GM06990 (cell line): ENCODE measurements at regions not wholly inside any gene's neighbourhood (a gene's known extent, or its start where the extent isn't known, plus 50 kb on each side); places are given as distances from the start of the nearest gene placed in this dataset.
"Not testable (repeated sequence)": the region's sequence is repeated elsewhere in the genome, so short reads cannot be mapped to it uniquely, and the experiment has no call there.

Experiments used
- DNase-seq: peaks from one replicate; pipeline ENCODE4 v3.0.0-alpha.2; 2011; ENCODE audit not compliant: insufficient read length; ENCODE audit errors: extremely low read depth
- H3K27me3 ChIP-seq: replicated peaks from 2 replicates; pipeline ENCODE4 v1.6.0; 2011; ENCODE audit warnings: low read length; ENCODE audit not compliant: control insufficient read depth, insufficient read depth
- H3K36me3 ChIP-seq: 2 replicates; pipeline ENCODE4 v1.5.1; 2011; ENCODE audit warnings: low read length; ENCODE audit not compliant: control insufficient read depth, insufficient read depth
- H3K4me3 ChIP-seq: replicated peaks from 2 replicates; pipeline ENCODE4 v1.5.1; 2011; ENCODE audit warnings: low read depth, mild to moderate bottlenecking, control low read depth, low read length
- TF ChIP-seq, protein P1 (sequence below): IDR thresholded peaks from 2 replicates; pipeline ENCODE4 v1.5.1; 2011; ENCODE audit warnings: low read length, control low read depth, mild to moderate bottlenecking, inconsistent platforms; ENCODE audit not compliant: insufficient read depth, poor library complexity, severe bottlenecking

DNA sequence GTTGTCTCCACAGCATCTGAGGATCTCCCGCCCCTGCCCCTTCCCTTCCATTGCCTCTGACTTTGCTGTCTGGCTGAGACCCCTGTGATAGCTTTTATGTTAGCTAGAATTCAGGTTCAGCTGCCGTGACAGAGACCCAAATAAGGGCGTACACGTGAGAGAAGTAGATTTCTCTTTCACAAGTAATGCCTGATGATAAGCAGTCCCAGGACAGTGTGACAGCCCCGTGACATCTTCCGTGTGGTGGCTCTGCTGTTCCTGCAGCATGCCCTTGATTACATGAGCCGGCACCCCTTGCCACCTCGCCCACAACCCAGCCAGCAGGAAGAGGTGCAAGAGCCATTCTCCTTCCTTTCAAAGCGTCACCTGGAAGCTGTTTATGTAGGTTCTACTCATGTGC lies 130.9 kb upstream of the PODXL start:
- Histone ChIP-seq H3K36me3 (no peaks in the 10 kb centered on the region), H3K4me3 (no peak overlapping the region), H3K27me3 (peaks cover 1% of the 10 kb centered on the region; the same call in 1 of the 2 replicates)
- TF ChIP-seq, protein P1, sequence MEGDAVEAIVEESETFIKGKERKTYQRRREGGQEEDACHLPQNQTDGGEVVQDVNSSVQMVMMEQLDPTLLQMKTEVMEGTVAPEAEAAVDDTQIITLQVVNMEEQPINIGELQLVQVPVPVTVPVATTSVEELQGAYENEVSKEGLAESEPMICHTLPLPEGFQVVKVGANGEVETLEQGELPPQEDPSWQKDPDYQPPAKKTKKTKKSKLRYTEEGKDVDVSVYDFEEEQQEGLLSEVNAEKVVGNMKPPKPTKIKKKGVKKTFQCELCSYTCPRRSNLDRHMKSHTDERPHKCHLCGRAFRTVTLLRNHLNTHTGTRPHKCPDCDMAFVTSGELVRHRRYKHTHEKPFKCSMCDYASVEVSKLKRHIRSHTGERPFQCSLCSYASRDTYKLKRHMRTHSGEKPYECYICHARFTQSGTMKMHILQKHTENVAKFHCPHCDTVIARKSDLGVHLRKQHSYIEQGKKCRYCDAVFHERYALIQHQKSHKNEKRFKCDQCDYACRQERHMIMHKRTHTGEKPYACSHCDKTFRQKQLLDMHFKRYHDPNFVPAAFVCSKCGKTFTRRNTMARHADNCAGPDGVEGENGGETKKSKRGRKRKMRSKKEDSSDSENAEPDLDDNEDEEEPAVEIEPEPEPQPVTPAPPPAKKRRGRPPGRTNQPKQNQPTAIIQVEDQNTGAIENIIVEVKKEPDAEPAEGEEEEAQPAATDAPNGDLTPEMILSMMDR, result no peak
- DNase-seq, result no peak

DNA sequence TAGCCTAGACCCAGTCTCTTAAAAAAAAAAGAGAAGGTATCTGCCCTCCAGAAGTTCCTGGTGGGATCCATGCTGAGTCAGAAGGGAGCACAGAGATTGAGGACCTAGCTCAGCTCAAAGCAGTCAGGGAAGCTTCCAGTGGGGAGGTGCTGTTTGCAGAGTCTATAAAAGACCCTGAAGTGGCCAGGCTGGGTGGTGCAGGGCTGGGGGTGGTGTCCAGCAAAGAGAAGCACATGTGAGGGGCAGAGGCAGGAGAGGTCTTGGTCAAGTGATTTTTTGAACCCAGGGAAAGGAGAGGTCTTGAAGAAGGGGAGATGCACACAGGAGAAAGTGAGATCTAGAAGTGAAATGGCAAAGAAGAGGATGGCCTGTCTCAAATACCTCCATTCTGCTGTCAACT lies 130.4 kb upstream of the PODXL start:
- peaks cover 1% of the 10 kb centered on the region; the same call in 1 of the 2 replicates for H3K27me3 ChIP-seq
- no peaks in the 10 kb centered on the region for H3K36me3 ChIP-seq
- DNase-seq, result no peak
- TF ChIP-seq, protein P1, result no peak
- no peak overlapping the region for H3K4me3 ChIP-seq

DNA sequence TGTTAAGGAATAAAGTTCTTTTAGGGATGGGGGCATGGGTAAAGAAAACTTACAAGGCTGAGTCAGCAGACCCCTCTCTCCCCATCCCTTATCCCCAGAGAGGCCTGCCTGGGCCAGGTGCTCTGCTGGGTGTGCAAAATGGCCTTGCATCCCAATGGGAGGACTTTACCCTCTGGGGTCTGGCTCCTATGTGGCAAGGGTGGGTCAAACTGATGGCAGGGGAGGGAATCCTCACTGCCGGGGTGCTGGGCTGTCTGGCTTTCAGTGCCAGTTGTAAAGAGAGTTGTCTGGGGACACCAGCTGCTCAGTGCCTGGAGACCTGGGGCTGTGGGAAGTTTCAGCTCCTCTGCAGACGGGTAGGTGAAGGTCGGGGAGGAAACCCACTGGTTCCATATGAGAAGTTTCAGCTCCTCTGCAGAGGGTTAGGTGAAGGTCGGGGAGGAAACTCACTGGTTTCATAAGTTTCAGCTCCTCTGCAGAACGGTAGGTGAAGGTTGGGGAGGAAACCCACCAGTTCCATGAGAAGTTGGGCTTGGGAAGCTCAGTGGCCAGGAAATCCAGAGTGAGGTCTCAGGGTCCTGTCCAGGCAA lies 127.2 kb upstream of the PODXL start:
- H3K4me3 ChIP-seq, result no peak overlapping the region
- no peaks in the 10 kb centered on the region for H3K36me3 ChIP-seq
- TF ChIP-seq, protein P1, result no peak
- no peaks in the 10 kb centered on the region for H3K27me3 ChIP-seq
- no peak for DNase-seq

DNA sequence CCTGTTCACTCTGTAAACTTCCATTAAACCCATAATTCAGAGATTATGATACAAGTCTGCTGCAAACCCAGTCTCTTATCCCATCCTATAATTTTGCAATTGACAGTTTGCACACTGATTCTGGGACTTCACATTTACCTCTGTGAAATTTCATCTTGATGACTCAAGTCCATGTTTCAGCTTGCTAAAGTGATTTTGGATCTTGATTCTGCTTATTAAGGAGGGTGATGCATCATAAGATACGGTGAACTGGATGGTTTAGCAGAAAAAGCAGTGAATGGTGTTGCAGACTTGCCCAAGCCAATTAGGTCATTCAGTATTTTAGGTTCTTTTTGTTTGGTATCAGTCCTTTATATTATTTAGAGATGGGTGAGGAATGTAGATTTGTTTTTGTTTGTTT lies 125.5 kb upstream of the PODXL start:
- no peak for DNase-seq
- no peak overlapping the region for H3K4me3 ChIP-seq
- H3K27me3 ChIP-seq, result no peaks in the 10 kb centered on the region
- TF ChIP-seq, protein P1, result no peak
- no peaks in the 10 kb centered on the region for H3K36me3 ChIP-seq

DNA sequence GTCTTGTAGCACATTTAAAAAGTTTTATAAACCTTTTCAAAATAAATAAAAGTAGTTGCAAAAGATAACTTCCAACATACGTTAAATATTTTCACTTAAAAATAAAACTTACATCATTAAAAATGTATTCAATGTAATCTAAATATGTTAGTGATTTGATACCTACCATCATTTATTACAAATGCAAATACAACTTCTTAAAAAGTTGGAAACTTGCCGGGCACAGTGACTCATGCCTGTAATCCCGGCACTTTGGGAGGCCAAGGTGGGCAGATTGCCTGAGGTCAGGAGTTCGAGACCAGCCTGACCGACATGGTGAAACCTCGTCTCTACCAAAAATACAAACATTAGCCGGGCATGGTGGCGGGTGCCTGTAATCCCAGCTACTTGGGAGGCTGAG lies 122.6 kb upstream of the PODXL start:
- not testable (repeated sequence) for H3K27me3 ChIP-seq, DNase-seq, H3K4me3 ChIP-seq, H3K36me3 ChIP-seq

DNA sequence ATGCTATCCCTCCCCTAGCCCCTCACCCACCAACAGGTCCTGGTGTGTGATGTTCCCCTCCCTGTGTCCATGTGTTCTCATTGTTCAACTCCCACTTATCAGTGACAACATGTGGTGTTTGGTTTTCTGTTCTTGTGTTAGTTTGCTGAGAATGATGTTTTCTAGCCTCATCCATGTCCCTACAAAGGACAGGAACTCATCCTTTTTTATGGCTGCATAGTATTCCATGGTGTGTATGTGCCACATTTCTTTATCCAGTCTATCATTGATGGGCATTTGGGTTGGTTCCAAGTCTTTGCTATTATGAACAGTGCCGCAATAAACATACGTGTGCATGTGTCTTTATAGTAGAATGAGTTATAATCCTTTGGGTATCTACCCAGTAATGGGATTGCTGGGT lies 120.4 kb upstream of the PODXL start:
- not testable (repeated sequence) for H3K36me3 ChIP-seq, H3K4me3 ChIP-seq, DNase-seq, H3K27me3 ChIP-seq

DNA sequence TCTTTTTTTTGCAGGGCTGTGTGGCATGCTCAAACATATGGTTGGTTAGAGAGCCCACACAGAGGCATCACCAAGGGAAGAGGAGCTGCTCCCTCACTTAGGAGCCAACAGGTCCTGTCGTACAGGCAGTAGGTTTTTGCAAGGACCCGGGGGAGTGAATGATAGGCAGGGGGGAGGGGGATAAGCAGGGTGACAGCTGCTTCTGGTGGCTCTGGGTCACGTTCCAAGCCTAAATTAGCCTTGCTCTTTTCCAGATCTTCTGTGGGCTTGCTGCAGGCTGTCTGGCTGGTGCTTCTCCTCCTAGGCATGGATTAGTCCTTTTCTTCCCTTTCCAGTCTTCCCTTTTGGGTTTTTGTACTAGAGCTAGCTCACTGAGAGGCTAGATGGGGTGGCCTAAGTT lies 117.7 kb upstream of the PODXL start:
- no peaks in the 10 kb centered on the region; the same call in 1 of the 2 replicates for H3K27me3 ChIP-seq
- DNase-seq, result no peak
- H3K36me3 ChIP-seq, result no peaks in the 10 kb centered on the region
- H3K4me3 ChIP-seq, result no peak overlapping the region
- TF ChIP-seq, protein P1, result no peak
